Neuron (in vitro differentiated cells): ENCODE measurements at regions not wholly inside any gene's neighbourhood (a gene's known extent, or its start where the extent isn't known, plus 50 kb on each side); places are given as distances from the start of the nearest gene placed in this dataset.

ENCODE experiments used
- H2AFZ ChIP-seq: one replicate; pipeline ENCODE4 v1.6.1; 2013; ENCODE audit warnings: low read depth, mild to moderate bottlenecking, inconsistent platforms, low read length, moderate library complexity
- H3K27me3 ChIP-seq: one replicate; pipeline ENCODE4 v1.6.1; 2013; ENCODE audit warnings: low read length; ENCODE audit not compliant: insufficient read depth
- H3K36me3 ChIP-seq: one replicate; pipeline ENCODE4 v1.6.1; 2013; ENCODE audit warnings: low read length; ENCODE audit not compliant: insufficient read depth
- H3K4me1 ChIP-seq: one replicate; pipeline ENCODE4 v1.6.1; 2013; ENCODE audit warnings: low read length; ENCODE audit not compliant: insufficient read depth
- H3K4me3 ChIP-seq: 2 replicates; pipeline ENCODE4 v1.5.1; 2013; ENCODE audit warnings: mild to moderate bottlenecking, low read length, moderate library complexity
- H3K9me3 ChIP-seq: one replicate; pipeline ENCODE4 v1.6.1; 2013; ENCODE audit warnings: low read length

GRCh38 chr6:90387826-90388225 is 91.2 kb upstream of the BACH2 start:
- Histone ChIP-seq H3K9me3 (no peaks in the 10 kb centered on the region), H3K27me3 (no peaks in the 10 kb centered on the region), H3K36me3 (no peaks in the 10 kb centered on the region), H2AFZ (no peak overlapping the region), H3K4me1 (peaks cover 4% of the 10 kb centered on the region), H3K4me3 (no peak overlapping the region)

- H3K9me3 ChIP-seq: no peaks in the 10 kb centered on the region
- H3K27me3 ChIP-seq: no peaks in the 10 kb centered on the region
- peaks cover 4% of the 10 kb centered on the region for H3K4me1 ChIP-seq
- H2AFZ ChIP-seq: no peak overlapping the region
- no peak overlapping the region for H3K4me3 ChIP-seq
- H3K36me3 ChIP-seq: no peaks in the 10 kb centered on the region
Observed at GRCh38 chr6:90387383-90387775, 90.7 kb upstream of the BACH2 start.

GRCh38 chr6:90386399-90387382 is 90.0 kb upstream of the BACH2 start:
- Histone ChIP-seq H3K4me3 (no peak overlapping the region), H2AFZ (no peak overlapping the region), H3K4me1 (peaks cover 4% of the 10 kb centered on the region), H3K36me3 (no peaks in the 10 kb centered on the region), H3K9me3 (no peaks in the 10 kb centered on the region), H3K27me3 (no peaks in the 10 kb centered on the region)

- Histone ChIP-seq H3K9me3 (no peaks in the 10 kb centered on the region), H3K4me3 (no peak overlapping the region), H3K27me3 (no peaks in the 10 kb centered on the region), H3K36me3 (no peaks in the 10 kb centered on the region), H3K4me1 (peaks cover 4% of the 10 kb centered on the region), H2AFZ (no peak overlapping the region)
Observed at GRCh38 chr6:90385759-90386313, 89.2 kb upstream of the BACH2 start.

- H3K4me3 ChIP-seq: no peak overlapping the region
- no peaks in the 10 kb centered on the region for H3K9me3 ChIP-seq
- no peaks in the 10 kb centered on the region for H3K27me3 ChIP-seq
- no peaks in the 10 kb centered on the region for H3K36me3 ChIP-seq
- no peak overlapping the region for H2AFZ ChIP-seq
- peaks cover 4% of the 10 kb centered on the region for H3K4me1 ChIP-seq
Observed at GRCh38 chr6:90384720-90385119, 88.1 kb upstream of the BACH2 start.

- no peak overlapping the region for H3K4me3 ChIP-seq
- no peak overlapping the region for H2AFZ ChIP-seq
- peaks cover 4% of the 10 kb centered on the region for H3K4me1 ChIP-seq
- no peaks in the 10 kb centered on the region for H3K9me3 ChIP-seq
- no peaks in the 10 kb centered on the region for H3K36me3 ChIP-seq
- no peaks in the 10 kb centered on the region for H3K27me3 ChIP-seq
Observed at GRCh38 chr6:90383196-90383822, 86.7 kb upstream of the BACH2 start.

- Histone ChIP-seq H3K36me3 (no peaks in the 10 kb centered on the region), H2AFZ (no peak overlapping the region), H3K9me3 (no peaks in the 10 kb centered on the region), H3K4me1 (peaks cover 4% of the 10 kb centered on the region), H3K4me3 (no peak overlapping the region), H3K27me3 (no peaks in the 10 kb centered on the region)
Observed at GRCh38 chr6:90382760-90383159, 86.1 kb upstream of the BACH2 start.

GRCh38 chr6:90375681-90376439 is 79.2 kb upstream of the BACH2 start:
- Histone ChIP-seq H3K9me3 (no peaks in the 10 kb centered on the region), H3K27me3 (no peaks in the 10 kb centered on the region), H2AFZ (no peak overlapping the region), H3K36me3 (no peaks in the 10 kb centered on the region), H3K4me3 (no peak overlapping the region), H3K4me1 (peaks cover 31% of the 10 kb centered on the region)

GRCh38 chr6:90374201-90374600 is 77.6 kb upstream of the BACH2 start:
- Histone ChIP-seq H3K9me3 (no peaks in the 10 kb centered on the region), H3K27me3 (no peaks in the 10 kb centered on the region), H2AFZ (no peak overlapping the region), H3K4me1 (peaks cover 36% of the 10 kb centered on the region), H3K36me3 (no peaks in the 10 kb centered on the region), H3K4me3 (no peak overlapping the region)

- Histone ChIP-seq H3K9me3 (no peaks in the 10 kb centered on the region), H3K36me3 (no peaks in the 10 kb centered on the region), H3K4me1 (peaks cover 43% of the 10 kb centered on the region), H3K4me3 (no peak overlapping the region), H3K27me3 (no peaks in the 10 kb centered on the region), H2AFZ (no peak overlapping the region)
Observed at GRCh38 chr6:90372885-90373284, 76.2 kb upstream of the BACH2 start.

- Histone ChIP-seq H3K9me3 (no peaks in the 10 kb centered on the region), H3K27me3 (no peaks in the 10 kb centered on the region), H3K4me3 (no peak overlapping the region), H3K4me1 (peaks cover 43% of the 10 kb centered on the region), H3K36me3 (no peaks in the 10 kb centered on the region), H2AFZ (no peak overlapping the region)
Observed at GRCh38 chr6:90372450-90372849, 75.8 kb upstream of the BACH2 start.

GRCh38 chr6:90370493-90370959 is 73.9 kb upstream of the BACH2 start:
- Histone ChIP-seq H3K36me3 (no peaks in the 10 kb centered on the region), H3K4me3 (no peak overlapping the region), H2AFZ (no peak overlapping the region), H3K9me3 (no peaks in the 10 kb centered on the region), H3K4me1 (peaks cover 43% of the 10 kb centered on the region), H3K27me3 (no peaks in the 10 kb centered on the region)
